ENCODE measurements at regions not wholly inside any gene's neighbourhood (a gene's known extent, or its start where the extent isn't known, plus 50 kb on each side); places are given as distances from the start of the nearest gene placed in this dataset.

- TF ChIP-seq CTCF (IDR thresholded peaks at IDR 0.05; ENCODE audit: insufficient read depth, low read length) (no peak), GABPA (IDR thresholded peaks at IDR 0.05; ENCODE audit: low read depth) (no peak), REST (IDR thresholded peaks at IDR 0.05; ENCODE audit: insufficient replicate concordance, low read depth) (no peak)
Observed at GRCh38 chr6:137949686-137950390, 82.8 kb downstream of the TNFAIP3 start.
